ENCODE measurements at regions not wholly inside any gene's neighbourhood (a gene's known extent, or its start where the extent isn't known, plus 50 kb on each side); places are given as distances from the start of the nearest gene placed in this dataset.

DNA sequence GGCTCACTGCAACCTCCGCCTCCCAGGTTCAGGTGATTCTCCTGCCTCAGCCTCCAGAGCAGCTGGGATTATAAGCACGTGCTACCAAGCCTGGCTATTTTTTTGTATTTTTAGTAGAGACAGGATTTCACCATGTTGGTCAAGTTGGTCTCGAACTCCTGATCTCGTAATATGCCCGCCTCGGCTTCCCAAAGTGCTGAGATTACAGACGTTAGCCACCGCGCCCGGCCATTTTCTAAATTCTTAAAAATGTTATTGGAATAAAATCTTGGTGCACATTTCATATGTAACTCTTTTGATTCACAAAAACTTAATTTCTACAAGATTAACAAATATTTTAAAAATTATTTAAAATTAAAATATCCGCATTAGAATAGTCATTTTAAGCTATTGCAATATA is 1480.3 kb upstream of the SPRY2 start:
- H3K4me1 ChIP-seq (ENCODE audit: control insufficient read depth in 4 of 4, insufficient read depth in 4 of 4, low read length in 3 of 4), result no peaks in the 10 kb centered on the region
- TF ChIP-seq FOXA1 (IDR thresholded peaks at IDR 0.05) (no peak), FOXA2 (IDR thresholded peaks at IDR 0.05) (no peak), GABPA (IDR thresholded peaks at IDR 0.05 in 1 of 2, conservative IDR thresholded peaks at IDR 0.05 in 1 of 2) (no peak), YY1 (IDR thresholded peaks at IDR 0.05) (no peak), ZBTB33 (IDR thresholded peaks at IDR 0.05) (no peak), RXRA (IDR thresholded peaks at IDR 0.05) (no peak), HNF4G (IDR thresholded peaks at IDR 0.05) (no peak), RAD21 (IDR thresholded peaks at IDR 0.05) (no peak), TAF1 (conservative IDR thresholded peaks at IDR 0.05) (no peak), HNF4A (conservative IDR thresholded peaks at IDR 0.05) (no peak), SP1 (IDR thresholded peaks at IDR 0.05) (no peak), JUND (IDR thresholded peaks at IDR 0.05) (no peak), NR2F2 (IDR thresholded peaks at IDR 0.05) (no peak), EGR1 (IDR thresholded peaks at IDR 0.05; ENCODE audit: low read depth in 2 of 2) (no peak), ATF3 (IDR thresholded peaks at IDR 0.05) (no peak)
- TF ChIP-seq, protein P1, sequence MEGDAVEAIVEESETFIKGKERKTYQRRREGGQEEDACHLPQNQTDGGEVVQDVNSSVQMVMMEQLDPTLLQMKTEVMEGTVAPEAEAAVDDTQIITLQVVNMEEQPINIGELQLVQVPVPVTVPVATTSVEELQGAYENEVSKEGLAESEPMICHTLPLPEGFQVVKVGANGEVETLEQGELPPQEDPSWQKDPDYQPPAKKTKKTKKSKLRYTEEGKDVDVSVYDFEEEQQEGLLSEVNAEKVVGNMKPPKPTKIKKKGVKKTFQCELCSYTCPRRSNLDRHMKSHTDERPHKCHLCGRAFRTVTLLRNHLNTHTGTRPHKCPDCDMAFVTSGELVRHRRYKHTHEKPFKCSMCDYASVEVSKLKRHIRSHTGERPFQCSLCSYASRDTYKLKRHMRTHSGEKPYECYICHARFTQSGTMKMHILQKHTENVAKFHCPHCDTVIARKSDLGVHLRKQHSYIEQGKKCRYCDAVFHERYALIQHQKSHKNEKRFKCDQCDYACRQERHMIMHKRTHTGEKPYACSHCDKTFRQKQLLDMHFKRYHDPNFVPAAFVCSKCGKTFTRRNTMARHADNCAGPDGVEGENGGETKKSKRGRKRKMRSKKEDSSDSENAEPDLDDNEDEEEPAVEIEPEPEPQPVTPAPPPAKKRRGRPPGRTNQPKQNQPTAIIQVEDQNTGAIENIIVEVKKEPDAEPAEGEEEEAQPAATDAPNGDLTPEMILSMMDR (IDR thresholded peaks at IDR 0.05; ENCODE audit: low read depth, low read length, missing input control), result no peak
- TF ChIP-seq, protein P2, sequence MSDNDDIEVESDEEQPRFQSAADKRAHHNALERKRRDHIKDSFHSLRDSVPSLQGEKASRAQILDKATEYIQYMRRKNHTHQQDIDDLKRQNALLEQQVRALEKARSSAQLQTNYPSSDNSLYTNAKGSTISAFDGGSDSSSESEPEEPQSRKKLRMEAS (IDR thresholded peaks at IDR 0.05), result no peak
- TF ChIP-seq, protein P3, sequence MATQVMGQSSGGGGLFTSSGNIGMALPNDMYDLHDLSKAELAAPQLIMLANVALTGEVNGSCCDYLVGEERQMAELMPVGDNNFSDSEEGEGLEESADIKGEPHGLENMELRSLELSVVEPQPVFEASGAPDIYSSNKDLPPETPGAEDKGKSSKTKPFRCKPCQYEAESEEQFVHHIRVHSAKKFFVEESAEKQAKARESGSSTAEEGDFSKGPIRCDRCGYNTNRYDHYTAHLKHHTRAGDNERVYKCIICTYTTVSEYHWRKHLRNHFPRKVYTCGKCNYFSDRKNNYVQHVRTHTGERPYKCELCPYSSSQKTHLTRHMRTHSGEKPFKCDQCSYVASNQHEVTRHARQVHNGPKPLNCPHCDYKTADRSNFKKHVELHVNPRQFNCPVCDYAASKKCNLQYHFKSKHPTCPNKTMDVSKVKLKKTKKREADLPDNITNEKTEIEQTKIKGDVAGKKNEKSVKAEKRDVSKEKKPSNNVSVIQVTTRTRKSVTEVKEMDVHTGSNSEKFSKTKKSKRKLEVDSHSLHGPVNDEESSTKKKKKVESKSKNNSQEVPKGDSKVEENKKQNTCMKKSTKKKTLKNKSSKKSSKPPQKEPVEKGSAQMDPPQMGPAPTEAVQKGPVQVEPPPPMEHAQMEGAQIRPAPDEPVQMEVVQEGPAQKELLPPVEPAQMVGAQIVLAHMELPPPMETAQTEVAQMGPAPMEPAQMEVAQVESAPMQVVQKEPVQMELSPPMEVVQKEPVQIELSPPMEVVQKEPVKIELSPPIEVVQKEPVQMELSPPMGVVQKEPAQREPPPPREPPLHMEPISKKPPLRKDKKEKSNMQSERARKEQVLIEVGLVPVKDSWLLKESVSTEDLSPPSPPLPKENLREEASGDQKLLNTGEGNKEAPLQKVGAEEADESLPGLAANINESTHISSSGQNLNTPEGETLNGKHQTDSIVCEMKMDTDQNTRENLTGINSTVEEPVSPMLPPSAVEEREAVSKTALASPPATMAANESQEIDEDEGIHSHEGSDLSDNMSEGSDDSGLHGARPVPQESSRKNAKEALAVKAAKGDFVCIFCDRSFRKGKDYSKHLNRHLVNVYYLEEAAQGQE (IDR thresholded peaks at IDR 0.05), result no peak
- 86% methylated on average over 11 of the region's 11 CpGs for WGBS

More for the DNA sequence above, 1480.3 kb upstream of the SPRY2 start:
- no peak for DNase-seq (ENCODE audit: low spot score)
- Histone ChIP-seq H3K27ac (ENCODE audit: low read depth in 1 of 2, low read length in 2 of 2) (no peak overlapping the region), H3K9ac (ENCODE audit: low read depth in 1 of 2, low read length in 2 of 2) (no peak overlapping the region), H3K4me3 (ENCODE audit: low read depth in 1 of 3, low read length in 3 of 3) (no peak overlapping the region), H3K36me3 (ENCODE audit: control insufficient read depth in 4 of 4, insufficient read depth in 3 of 4, low read depth in 1 of 4, low read length in 3 of 4) (no peaks in the 10 kb centered on the region), H3K27me3 (ENCODE audit: control insufficient read depth in 4 of 4, insufficient read depth in 4 of 4, low read length in 3 of 4) (no peaks in the 10 kb centered on the region), H3K9me3 (ENCODE audit: control insufficient read depth in 4 of 4, low read length in 3 of 4) (peaks cover 0 to 2% (median 0%) of the 10 kb centered on the region in 4 donors)
